NCI-H1436 treated with DMSO at 0.1 percent for 48 hours (cell line): ENCODE measurements at regions not wholly inside any gene's neighbourhood (a gene's known extent, or its start where the extent isn't known, plus 50 kb on each side); places are given as distances from the start of the nearest gene placed in this dataset.

ENCODE experiments used
- DNase-seq: peaks from one replicate; lab custom pipeline; 2025; lab: John Stamatoyannopoulos, UW

GRCh38 chr5:124315741-124316415, 430.6 kb downstream of the ZNF608 start:
- no peak for DNase-seq

- DNase-seq = no peak
These were observed 436.0 kb downstream of the ZNF608 start for GRCh38 chr5:124310453-124310852.

GRCh38 chr5:124309241-124309980, 437.0 kb downstream of the ZNF608 start:
- no peak for DNase-seq

- DNase-seq = no peak
These were observed 443.1 kb downstream of the ZNF608 start for GRCh38 chr5:124303366-124303765.

- no peak for DNase-seq
These were observed 443.9 kb downstream of the ZNF608 start for GRCh38 chr5:124302533-124302932.

- no peak for DNase-seq
These were observed 444.6 kb downstream of the ZNF608 start for GRCh38 chr5:124301850-124302249.

- no peak for DNase-seq
These were observed 445.4 kb downstream of the ZNF608 start for GRCh38 chr5:124300815-124301621.

- no peak for DNase-seq
These were observed 448.6 kb downstream of the ZNF608 start for GRCh38 chr5:124297826-124298225.

GRCh38 chr5:124292322-124292855, 454.1 kb downstream of the ZNF608 start:
- DNase-seq = no peak

GRCh38 chr5:124289641-124290311, 456.7 kb downstream of the ZNF608 start:
- no peak for DNase-seq

- DNase-seq = no peak
These were observed 457.3 kb downstream of the ZNF608 start for GRCh38 chr5:124289130-124289529.

- no peak for DNase-seq
These were observed 458.6 kb downstream of the ZNF608 start for GRCh38 chr5:124287813-124288212.

GRCh38 chr5:124285733-124286132, 460.7 kb downstream of the ZNF608 start:
- no peak for DNase-seq

- DNase-seq = no peak
These were observed 461.4 kb downstream of the ZNF608 start for GRCh38 chr5:124285071-124285470.

- DNase-seq = no peak
These were observed 463.4 kb downstream of the ZNF608 start for GRCh38 chr5:124283031-124283430.

GRCh38 chr5:124280079-124280478, 466.4 kb downstream of the ZNF608 start:
- no peak for DNase-seq

- no peak for DNase-seq
These were observed 467.1 kb downstream of the ZNF608 start for GRCh38 chr5:124279146-124279876.

- no peak for DNase-seq
These were observed 467.8 kb downstream of the ZNF608 start for GRCh38 chr5:124278636-124279035.

- DNase-seq = no peak
These were observed 468.5 kb downstream of the ZNF608 start for GRCh38 chr5:124277767-124278545.

GRCh38 chr5:124276166-124276565, 470.3 kb downstream of the ZNF608 start:
- DNase-seq = no peak
